Activated CD4-positive, alpha-beta T cell treated with anti-CD3 and anti-CD28 coated beads, Interleukin-2, Interleukin-4, amounts not matched to agents 100 ng/mL and 50 ng/mL, durations not matched to agents 16 hours and 8 hours (primary cell): ENCODE measurements at regions not wholly inside any gene's neighbourhood (a gene's known extent, or its start where the extent isn't known, plus 50 kb on each side); places are given as distances from the start of the nearest gene placed in this dataset.

Experiments used
- DNase-seq: peaks from one replicate; pipeline ENCODE4 v3.0.0-alpha.2; 2020; ENCODE audit warnings: low spot score

- no peak for DNase-seq
Measured at GRCh38 chr12:127533353-127533752, 733.6 kb upstream of the TMEM132C start.

- DNase-seq: no peak
Measured at GRCh38 chr12:127536833-127537428, 730.0 kb upstream of the TMEM132C start.

DNA sequence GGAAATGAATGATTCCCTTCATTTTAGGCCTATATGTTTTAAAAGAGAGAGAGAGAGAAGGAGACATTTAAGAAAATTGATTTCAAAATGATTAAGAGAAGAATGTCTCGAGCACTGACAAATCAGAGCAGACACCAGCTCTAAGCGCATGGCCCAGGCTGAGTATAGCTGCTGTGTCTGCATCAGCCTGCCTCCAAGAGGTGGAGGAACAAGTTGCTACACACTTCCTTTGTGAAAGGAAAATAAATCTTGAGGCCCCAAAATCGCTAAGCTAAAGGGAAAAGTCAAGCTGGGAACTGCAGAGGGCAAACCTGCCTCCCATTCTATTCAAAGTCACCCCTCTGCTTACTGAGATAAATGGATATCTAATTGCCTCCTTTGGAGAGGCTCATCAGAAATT, 728.7 kb upstream of the TMEM132C start:
- no peak for DNase-seq

DNA sequence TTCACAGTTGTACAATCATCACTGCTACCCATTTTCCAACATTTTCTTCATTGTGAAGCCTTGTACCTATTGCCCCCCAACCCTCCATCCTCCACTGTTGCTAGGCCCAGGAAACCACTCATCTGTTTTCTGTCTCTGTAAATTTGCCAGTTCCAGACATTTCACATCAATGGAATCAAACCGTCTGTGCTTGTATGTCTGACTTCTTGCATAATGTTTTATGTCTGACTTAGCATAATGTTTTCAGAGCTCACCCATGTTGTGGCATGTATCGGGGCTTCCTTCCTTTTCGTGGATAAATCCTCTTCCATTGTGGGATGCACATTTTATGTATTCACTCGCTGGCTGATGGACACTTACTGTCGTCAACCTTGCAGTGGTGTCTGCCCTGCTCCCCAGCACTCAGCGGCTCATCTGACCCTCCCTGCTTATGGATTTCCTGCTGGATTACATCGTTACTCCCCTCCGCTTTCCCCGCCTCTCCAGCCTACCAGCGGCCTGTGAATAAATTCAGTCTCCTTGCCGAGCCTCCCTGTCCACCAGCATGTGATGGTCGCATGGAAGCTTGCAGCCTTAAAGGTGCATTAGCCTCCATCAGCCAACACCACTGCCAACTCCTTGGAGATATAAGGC, 727.6 kb upstream of the TMEM132C start:
- DNase-seq: no peak

DNA sequence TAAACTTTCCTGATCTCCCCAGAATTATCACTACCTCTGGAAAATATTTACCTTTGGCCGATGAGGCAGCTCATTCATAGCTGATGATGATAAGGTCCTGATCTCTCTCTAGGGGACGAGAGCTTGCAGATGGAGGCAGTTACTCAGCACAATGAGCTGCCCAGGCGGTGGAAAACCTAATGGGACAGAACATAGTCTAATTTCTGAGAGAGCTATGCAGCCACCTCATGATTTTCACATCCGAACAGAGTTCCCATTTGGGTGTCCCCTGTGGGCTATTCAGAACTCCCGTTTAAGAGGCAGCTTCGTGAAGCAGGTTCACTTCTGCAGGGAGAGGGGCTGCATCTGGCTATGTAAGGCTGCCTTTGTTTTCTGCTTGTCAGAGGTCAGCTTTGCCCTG, 724.6 kb upstream of the TMEM132C start:
- no peak for DNase-seq

DNA sequence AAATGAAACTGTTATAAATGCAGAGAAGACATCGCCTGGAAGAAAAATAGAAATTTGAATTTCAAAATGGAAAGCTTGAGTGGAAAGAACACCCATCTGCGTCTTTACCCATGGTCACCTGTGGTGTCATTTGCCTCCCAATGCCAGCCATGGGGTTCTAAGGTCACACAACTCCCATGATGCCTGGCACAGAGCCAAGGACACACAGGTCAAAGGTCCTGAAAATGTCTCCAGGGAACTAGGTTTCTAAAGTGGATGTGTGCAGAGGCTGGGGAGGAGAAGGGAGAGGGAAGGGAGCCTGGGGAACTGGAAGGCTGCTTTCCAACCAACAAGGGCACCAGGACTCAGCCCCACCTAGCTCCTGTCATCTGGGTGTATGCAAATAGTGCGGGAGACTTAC, 724.0 kb upstream of the TMEM132C start:
- DNase-seq: no peak

- DNase-seq: no peak
Measured at GRCh38 chr12:127546721-127547505, 720.1 kb upstream of the TMEM132C start.

DNA sequence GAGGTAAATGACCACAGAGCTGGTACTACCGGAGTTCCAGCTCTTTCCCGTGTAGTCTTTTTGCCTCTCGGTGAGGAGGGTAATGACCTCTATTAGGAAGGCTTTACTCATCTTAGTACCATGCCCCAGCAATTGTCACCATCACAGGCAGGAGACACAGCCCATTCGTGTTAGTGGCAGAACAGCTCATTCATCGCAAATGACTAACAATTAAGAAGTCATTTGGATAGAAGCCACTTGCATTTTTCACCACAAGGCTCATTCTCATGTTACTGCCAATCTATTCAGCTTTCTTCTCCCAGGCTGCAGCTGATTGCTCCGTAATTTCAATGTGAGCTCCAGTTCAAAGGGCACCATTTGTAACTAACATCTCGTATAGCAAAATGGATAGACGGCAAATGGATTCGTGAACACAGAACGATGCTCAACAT, 718.8 kb upstream of the TMEM132C start:
- DNase-seq: no peak

DNA sequence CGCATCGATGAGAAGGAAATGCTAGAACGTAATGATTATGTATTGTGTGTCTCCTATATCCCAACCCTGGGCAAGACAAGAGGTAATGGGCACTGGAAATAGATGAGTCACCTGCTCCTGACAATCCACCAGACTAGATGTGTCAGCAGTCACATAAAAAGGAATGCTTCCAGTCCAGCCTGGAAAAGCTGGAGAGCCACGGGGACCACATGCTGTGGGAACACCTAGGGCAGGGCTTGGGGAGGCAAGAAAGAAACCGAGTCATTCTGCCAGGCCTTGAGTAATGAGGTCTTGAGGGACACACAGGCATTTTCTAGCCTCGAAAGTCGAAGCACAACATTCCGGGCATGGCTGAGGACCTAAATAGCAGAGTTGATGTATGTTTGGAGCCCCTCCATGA, 716.7 kb upstream of the TMEM132C start:
- no peak for DNase-seq

DNA sequence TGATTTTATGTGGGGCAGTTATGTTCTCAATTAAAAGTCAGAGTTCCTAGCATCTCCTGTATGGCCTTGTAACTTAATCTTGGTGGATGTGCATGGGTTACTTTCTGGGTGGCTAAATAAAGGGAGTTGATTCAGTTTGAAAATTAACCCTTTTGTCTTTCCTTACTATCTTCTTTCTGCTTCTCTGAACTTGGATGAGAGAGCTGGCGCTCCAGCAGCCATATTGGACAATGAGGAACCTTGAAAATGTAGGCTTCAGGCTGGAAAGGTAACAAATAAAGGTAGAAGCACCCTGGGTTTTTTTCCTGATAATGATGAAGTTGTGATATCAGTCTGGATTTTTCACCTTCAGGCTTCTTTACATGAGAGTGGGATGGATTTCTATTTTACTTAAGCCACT, 714.1 kb upstream of the TMEM132C start:
- no peak for DNase-seq

GRCh38 chr12:127555071-127555470, 711.9 kb upstream of the TMEM132C start:
- DNase-seq: no peak

- DNase-seq: no peak
Measured at GRCh38 chr12:127556231-127556886, 710.6 kb upstream of the TMEM132C start.

DNA sequence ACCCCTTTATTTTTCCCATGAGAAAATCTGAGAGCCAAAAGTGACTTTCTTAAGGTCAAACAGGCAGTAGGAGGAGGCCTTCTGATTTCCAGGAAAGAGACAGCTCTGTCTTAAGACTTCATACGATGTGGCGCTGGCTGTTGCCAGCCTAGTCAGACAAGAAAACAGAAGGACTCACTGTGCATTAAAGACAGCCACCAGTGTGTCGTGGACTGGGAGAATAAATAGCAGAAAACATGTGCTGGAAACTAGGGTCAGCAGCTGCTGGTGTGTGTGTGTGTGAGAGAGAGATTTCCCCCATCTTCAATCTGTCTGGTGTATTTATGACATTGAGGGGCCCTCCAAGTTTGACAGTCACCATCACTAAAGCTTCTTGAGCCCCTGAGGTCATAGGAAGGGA, 708.6 kb upstream of the TMEM132C start:
- no peak for DNase-seq

GRCh38 chr12:127559349-127560040, 707.5 kb upstream of the TMEM132C start:
- DNase-seq: peak; percentile 93

DNA sequence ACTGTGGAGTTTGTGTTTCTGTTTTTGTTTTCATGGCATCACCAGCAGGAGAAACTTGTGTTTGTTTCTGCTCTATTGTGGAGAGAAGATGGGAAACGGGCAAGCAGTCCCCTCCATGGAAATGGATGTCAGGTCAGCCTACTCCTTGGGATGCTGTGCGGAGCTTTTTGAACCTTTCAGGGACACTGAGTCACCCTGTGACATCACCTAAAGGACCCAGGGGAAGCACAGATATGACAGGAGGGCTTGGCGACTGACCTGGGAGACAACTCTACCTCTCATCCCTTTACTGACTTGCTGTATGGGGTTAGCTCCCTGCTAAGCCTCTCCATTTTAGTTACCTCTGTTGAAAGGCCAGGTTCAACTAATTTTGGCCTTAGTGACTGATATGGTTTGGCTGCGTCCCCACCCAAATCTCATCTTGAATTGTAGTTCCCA, 706.9 kb upstream of the TMEM132C start:
- DNase-seq: no peak

- no peak for DNase-seq
Measured at GRCh38 chr12:127562816-127563215, 704.2 kb upstream of the TMEM132C start.

- no peak for DNase-seq
Measured at GRCh38 chr12:127565241-127565640, 701.7 kb upstream of the TMEM132C start.

DNA sequence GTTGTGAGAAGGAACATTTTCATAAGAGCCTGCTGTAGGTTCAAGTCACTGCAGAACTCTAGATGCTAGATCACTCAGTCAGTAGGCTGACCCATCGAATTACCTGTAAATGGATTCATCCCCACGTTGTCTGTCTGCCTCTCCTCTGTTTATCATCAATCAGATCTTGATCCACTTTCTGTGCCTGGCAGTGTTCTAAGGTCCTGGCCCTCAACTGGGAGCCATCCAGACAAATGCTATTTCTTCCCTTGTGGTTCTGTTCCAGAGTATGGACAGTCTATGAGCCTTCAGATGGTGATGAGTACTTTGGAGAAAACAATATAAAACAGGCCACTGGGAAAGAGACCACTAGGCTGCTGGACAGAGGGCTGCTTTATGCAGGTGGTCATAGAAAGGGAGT, 699.4 kb upstream of the TMEM132C start:
- no peak for DNase-seq

GRCh38 chr12:127570387-127570786, 696.6 kb upstream of the TMEM132C start:
- DNase-seq: no peak

DNA sequence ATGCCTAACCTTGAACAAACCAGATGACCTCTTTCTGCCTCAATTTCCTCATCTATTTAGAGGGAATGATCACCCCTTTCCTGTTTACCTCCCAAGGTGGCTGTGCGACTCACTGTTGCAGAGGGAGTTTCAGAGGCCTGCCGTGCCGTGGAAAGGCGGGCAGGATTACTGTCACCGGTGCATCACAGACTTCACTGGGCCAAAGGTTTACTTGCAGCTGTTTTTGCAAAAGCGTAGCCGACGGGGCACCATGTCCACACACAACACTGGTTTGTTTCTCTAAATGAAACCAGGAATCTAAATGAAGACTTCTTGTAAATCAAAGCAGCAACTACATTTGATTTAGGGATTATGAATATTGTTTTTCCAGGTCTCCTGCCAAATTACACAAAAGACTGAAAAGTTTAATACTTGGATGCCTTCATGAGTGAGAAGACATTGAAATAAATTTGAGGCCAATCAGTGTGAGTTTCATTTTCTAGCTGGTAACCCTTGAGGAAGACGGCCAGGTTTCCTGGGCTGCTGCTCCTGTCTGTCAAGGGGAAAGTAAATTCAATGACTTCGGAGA, 696.1 kb upstream of the TMEM132C start:
- DNase-seq: no peak

GRCh38 chr12:127571578-127571977, 695.4 kb upstream of the TMEM132C start:
- no peak for DNase-seq

DNA sequence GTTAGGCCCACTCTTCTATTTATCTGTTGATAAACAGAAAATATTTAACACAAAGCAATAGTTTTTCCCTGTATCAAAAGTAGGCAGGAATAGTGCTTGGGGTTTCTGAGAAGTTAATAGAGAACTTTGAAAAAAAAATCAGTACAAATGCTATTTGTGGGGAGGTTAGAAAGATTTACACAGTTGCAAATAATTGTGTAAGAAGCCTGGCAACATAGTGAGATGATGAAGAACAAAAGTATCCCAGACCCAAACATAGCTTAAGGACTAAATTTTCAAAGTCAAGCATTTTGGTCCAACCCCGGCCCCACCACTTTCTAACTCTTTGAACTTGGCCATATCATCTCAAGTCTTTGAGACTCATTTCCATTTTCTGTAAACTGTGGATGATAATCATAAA, 687.5 kb upstream of the TMEM132C start:
- no peak for DNase-seq
